A549 (cell line): ENCODE measurements at regions not wholly inside any gene's neighbourhood (a gene's known extent, or its start where the extent isn't known, plus 50 kb on each side); places are given as distances from the start of the nearest gene placed in this dataset.

ENCODE experiments used
- ATAC-seq, 2 experiments: fragments of 200-7000 bp in 1 of 2; fragments of >200 bp in 1 of 2; cut with Nextera tagmentation in 1 of 2; cut with Tn5 transposase in 1 of 2; 3 replicates each; pipeline versions ENCODE4 v1.8.0 to v1.9.1; 2018 to 2020; ENCODE audit warnings: mild to moderate bottlenecking in 1 of 2, moderate library complexity in 1 of 2
- CTCF ChIA-PET: fragments of 300-600 bp; sonication (Branson Sonifier 250); formaldehyde crosslinking; extraction: SDS; loops from one replicate; lab custom pipeline; 2021; ENCODE audit warnings: antibody characterized with exemption, inconsistent platforms; lab: Yijun Ruan, JAX
- POLR2A ChIA-PET: fragments of 350-600 bp; formaldehyde crosslinking; extraction: SDS; loops from one replicate; lab custom pipeline; 2021; ENCODE audit warnings: antibody characterized with exemption, inconsistent platforms; lab: Yijun Ruan, JAX
- DNase-seq, 2 experiments: peaks; one replicate each; pipeline versions ENCODE4 v3.0.0 to v3.0.0-alpha.2; 2011 to 2016; ENCODE audit warnings: low read depth in 1 of 2, low spot score in 1 of 2
- FAIRE-seq: peaks from 2 replicates; lab custom pipeline; 2011; peaks lifted over from hg19 to GRCh38; lab: Jason Lieb, UNC
- H3K27ac ChIP-seq, 2 experiments: fragments of >200 bp; sonication (Bioruptor Twin); formaldehyde crosslinking; 3 replicates each; pipeline ENCODE4 v1.5.1; 2016 to 2017
- H3K4me1 ChIP-seq: fragments of >200 bp; sonication (Bioruptor Twin); formaldehyde crosslinking; 3 replicates; pipeline ENCODE4 v1.6.1; 2016
- H3K4me2 ChIP-seq: fragments of >200 bp; sonication (Bioruptor Twin); formaldehyde crosslinking; 3 replicates; pipeline ENCODE4 v1.6.1; 2016
- H3K4me3 ChIP-seq: fragments of >200 bp; sonication (Bioruptor Twin); formaldehyde crosslinking; 3 replicates; pipeline ENCODE4 v1.5.1; 2016
- H3K9me3 ChIP-seq: fragments of >200 bp; sonication (Bioruptor Twin); formaldehyde crosslinking; 3 replicates; pipeline ENCODE4 v1.6.1; 2016
- EHF ChIP-seq: fragments of 250-450 bp; sonication (Bioruptor Pico); IDR thresholded peaks from 2 replicates; pipeline ENCODE4 v1.5.0; 2020; ENCODE audit warnings: mild to moderate bottlenecking
- ESRRA ChIP-seq: fragments of 150-350 bp; IDR thresholded peaks from 2 replicates; pipeline ENCODE4 v1.6.1; 2014; ENCODE audit warnings: mild to moderate bottlenecking, low read length, borderline replicate concordance
- FOSB ChIP-seq: fragments of 250-450 bp; sonication (Bioruptor Pico); IDR thresholded peaks from 2 replicates; pipeline ENCODE4 v1.5.0; 2020; ENCODE audit warnings: mild to moderate bottlenecking, moderate library complexity
- FOSL2 ChIP-seq, 2 experiments: fragments of 450-650 bp in 1 of 2; fragments of >200 bp in 1 of 2; sonication (Bioruptor Twin) in 1 of 2; formaldehyde crosslinking; IDR thresholded peaks; 2 replicates each; pipeline versions ENCODE4 v1.5.0 to v1.6.1; 2016 to 2020; ENCODE audit warnings: mild to moderate bottlenecking in 1 of 2, moderate library complexity in 1 of 2
- FOXS1 ChIP-seq: fragments of 250-450 bp; sonication (Bioruptor Pico); IDR thresholded peaks from 2 replicates; pipeline ENCODE4 v1.5.0; 2020; ENCODE audit warnings: mild to moderate bottlenecking, moderate library complexity
- HDAC2 ChIP-seq: fragments of 200-600 bp; sonication (generic); IDR thresholded peaks from 2 replicates; pipeline ENCODE4 v1.6.1; 2016
- KDM1A ChIP-seq: fragments of 200-600 bp; sonication (generic); IDR thresholded peaks from 2 replicates; pipeline ENCODE4 v1.6.1; 2016; ENCODE audit warnings: low read depth, mild to moderate bottlenecking
- MAZ ChIP-seq: fragments of 150-350 bp; IDR thresholded peaks from 2 replicates; pipeline ENCODE4 v1.6.1; 2014; ENCODE audit warnings: antibody characterized with exemption, low read depth, low read length, borderline replicate concordance
- NPAS2 ChIP-seq: fragments of 250-450 bp; sonication (Bioruptor Pico); IDR thresholded peaks from 2 replicates; pipeline ENCODE4 v1.8.0; 2022; ENCODE audit warnings: mild to moderate bottlenecking, moderate library complexity, borderline replicate concordance
- PHF8 ChIP-seq: fragments of 200-600 bp; sonication (generic); IDR thresholded peaks from 2 replicates; pipeline ENCODE4 v1.6.1; 2016; ENCODE audit warnings: low read depth, mild to moderate bottlenecking, antibody characterized with exemption, moderate library complexity, borderline replicate concordance
- RAD21 ChIP-seq, 2 experiments: fragments of >200 bp in 1 of 2; sonication (Bioruptor Twin) in 1 of 2; formaldehyde crosslinking in 1 of 2; IDR thresholded peaks in 1 of 2; conservative IDR thresholded peaks in 1 of 2; 2 replicates in 1 of 2; 3 replicates in 1 of 2; pipeline ENCODE4 v1.6.1; 2012 to 2018; ENCODE audit warnings: inconsistent platforms in 1 of 2
- RCOR1 ChIP-seq: fragments of 150-350 bp; IDR thresholded peaks from 2 replicates; pipeline ENCODE4 v1.6.1; 2014; ENCODE audit warnings: antibody characterized with exemption, low read length, low read depth
- RNF2 ChIP-seq: fragments of 200-600 bp; sonication (generic); IDR thresholded peaks from 2 replicates; pipeline ENCODE4 v1.6.1; 2016; ENCODE audit warnings: low read depth, mild to moderate bottlenecking, antibody characterized with exemption, moderate library complexity, borderline replicate concordance
- ZNF302 ChIP-seq: fragments of 250-450 bp; sonication (Bioruptor Pico); IDR thresholded peaks from 2 replicates; pipeline ENCODE4 v1.9.0; 2021; ENCODE audit warnings: inconsistent platforms, mild to moderate bottlenecking, moderate library complexity
- WGBS: methylation state at CpG from one replicate; pipeline ENCODE4 v1.1.6; 2017; ENCODE audit errors: missing lambda C conversion rate; 5-methylcytosine and 5-hydroxymethylcytosine counted together
- TF ChIP-seq, protein P1 (sequence below): fragments of >200 bp; sonication (Bioruptor Twin); formaldehyde crosslinking; IDR thresholded peaks from 3 replicates; pipeline ENCODE4 v1.6.1; 2016
- TF ChIP-seq, protein P2 (sequence below): IDR thresholded peaks from 2 replicates; pipeline ENCODE4 v1.6.1; 2012
- TF ChIP-seq, protein P3 (sequence below): IDR thresholded peaks from 2 replicates; pipeline ENCODE4 v1.6.1; 2012
- TF ChIP-seq, protein P4 (sequence below): fragments of 250-450 bp; sonication (Bioruptor Pico); IDR thresholded peaks from 2 replicates; pipeline ENCODE4 v1.5.0; 2020; ENCODE audit warnings: low read depth, mild to moderate bottlenecking, moderate library complexity
- TF ChIP-seq, protein P5 (sequence below): fragments of >200 bp; sonication (Bioruptor Twin); formaldehyde crosslinking; IDR thresholded peaks from 2 replicates; pipeline ENCODE4 v1.6.1; 2016
- TF ChIP-seq, protein P6 (sequence below): fragments of >200 bp; sonication (Bioruptor Twin); formaldehyde crosslinking; IDR thresholded peaks from 3 replicates; pipeline ENCODE4 v1.5.1; 2016
- TF ChIP-seq, protein P7 (sequence below): fragments of 200-600 bp; sonication (generic); IDR thresholded peaks from 2 replicates; pipeline ENCODE4 v1.6.1; 2016; ENCODE audit warnings: antibody characterized with exemption, mild to moderate bottlenecking, moderate library complexity

DNA sequence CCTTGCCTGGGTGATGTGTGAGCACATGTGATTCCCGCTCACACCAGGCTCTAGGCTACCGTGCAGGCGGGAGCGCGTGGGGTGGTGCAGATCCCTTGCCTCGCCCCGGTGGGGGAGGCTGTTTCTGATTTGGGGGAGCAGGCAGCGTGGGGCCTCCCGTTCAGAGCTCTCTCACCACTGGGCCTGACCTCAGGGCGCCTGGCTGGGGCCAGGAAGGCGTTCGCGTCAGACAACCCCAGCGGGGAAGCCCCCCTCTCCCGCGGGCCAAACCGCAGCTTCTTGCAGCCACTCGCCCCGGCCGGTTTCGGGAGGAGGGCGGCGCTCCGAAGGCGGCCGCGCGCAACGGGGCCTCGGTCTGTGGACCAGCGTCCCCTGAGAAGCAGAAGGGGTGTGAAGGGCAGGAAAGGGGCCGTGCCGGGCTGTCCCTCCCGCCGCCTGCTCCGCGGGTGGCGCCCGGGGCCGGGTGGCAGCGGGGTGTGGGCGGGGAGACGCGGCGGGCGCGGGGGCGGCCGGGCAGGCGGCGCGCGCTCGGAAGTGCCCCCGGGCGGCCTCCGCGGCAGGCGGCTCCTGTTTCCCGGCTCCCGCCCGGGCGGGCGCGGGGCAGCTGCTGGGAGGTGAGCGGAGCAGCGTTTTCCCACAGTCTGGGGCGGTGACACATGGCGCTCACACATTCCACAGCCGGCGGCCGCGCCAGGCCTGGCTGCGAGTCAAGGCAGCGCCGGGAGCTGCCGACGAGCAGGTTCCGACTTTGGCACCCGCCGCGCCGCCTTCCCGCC lies 65.1 kb upstream of the HES1 start (continued):
- TF ChIP-seq, protein P1, sequence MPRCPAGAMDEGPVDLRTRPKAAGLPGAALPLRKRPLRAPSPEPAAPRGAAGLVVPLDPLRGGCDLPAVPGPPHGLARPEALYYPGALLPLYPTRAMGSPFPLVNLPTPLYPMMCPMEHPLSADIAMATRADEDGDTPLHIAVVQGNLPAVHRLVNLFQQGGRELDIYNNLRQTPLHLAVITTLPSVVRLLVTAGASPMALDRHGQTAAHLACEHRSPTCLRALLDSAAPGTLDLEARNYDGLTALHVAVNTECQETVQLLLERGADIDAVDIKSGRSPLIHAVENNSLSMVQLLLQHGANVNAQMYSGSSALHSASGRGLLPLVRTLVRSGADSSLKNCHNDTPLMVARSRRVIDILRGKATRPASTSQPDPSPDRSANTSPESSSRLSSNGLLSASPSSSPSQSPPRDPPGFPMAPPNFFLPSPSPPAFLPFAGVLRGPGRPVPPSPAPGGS = no peak; the same call in 2 of the 3 replicates
- TF ChIP-seq EHF (peak; percentile 67; the same call in 1 of the 2 replicates), FOSB (CRISPR knock-in tag) (no peak)

DNA sequence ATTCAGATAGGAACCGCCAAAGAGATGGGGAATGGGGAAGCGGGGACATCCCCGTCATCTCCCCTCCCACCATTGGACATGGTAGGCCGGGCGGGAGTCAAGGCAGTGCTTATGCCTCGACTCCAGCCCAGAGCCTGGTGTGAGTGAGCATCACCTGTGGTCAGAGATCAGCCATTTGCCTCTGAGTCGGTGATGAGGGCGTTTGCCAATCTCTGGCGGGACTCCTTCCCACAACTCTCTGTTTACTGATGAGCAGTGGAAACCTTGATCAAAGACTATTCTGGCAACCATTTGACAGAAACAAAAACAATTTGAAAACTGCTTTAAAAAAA lies 63.9 kb upstream of the HES1 start:
- Histone ChIP-seq H3K4me1 (peaks cover 37% of the 10 kb centered on the region), H3K9me3 (0 out of 3 replicates have a peak, but pooled peaks cover 7% of the 10 kb centered on the region), H3K4me3 (no peak overlapping the region), H3K4me2 (no peak overlapping the region; the same call in 2 of the 3 replicates), H3K27ac (peak overlapping the region; percentile 97 to 98; a peak in 5 of 6 replicates)
- no peak for DNase-seq
- ATAC-seq = no peak
- CTCF ChIA-PET = interaction anchor here (0.8 to 1.9 kb wide), 5 partner anchors 10 to 244 kb away, joined by 3 to 4 read pairs (median 3); no protein-coding TSS in a partner anchor
- no peak for TF ChIP-seq MAZ
- no peak for TF ChIP-seq ESRRA
- WGBS = 96% methylated on average over 9 of the region's 9 CpGs
- FAIRE-seq = no peak
- POLR2A ChIA-PET = interaction anchor here (1.0 kb wide), 1 partner anchor 63 kb away, joined by 3 read pairs; no protein-coding TSS in a partner anchor

DNA sequence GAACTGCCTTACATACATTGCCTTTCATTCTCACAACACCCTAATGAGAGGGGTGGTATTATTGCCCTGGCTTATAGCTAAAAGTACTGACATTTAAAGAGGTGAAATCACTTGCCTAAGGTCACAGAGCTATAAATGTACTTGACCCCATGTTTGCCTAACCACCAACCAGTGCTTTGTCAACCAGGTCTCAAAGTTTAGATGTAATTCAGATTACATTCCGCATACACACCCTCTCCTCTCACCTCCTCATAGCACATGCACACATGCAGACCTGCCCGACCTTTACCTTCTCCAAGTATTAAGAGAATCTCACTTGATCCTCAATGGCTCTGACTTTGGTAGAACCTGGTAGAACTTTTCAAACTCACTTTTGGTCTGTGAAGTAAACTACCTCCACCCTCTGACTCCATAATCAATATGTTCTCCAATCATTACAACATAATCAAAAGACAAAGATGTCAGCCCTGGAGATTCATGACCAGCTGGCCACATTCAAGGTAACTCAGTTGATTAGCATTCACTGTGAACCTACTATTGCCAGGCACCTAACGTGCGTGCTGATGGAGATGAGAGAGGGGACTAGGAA lies 63.2 kb upstream of the HES1 start:
- H3K4me1 ChIP-seq = peaks cover 37% of the 10 kb centered on the region
- WGBS = 94% methylated on average over 4 of the region's 4 CpGs
- no peak overlapping the region for H3K4me2 ChIP-seq

More for the DNA sequence above, 63.2 kb upstream of the HES1 start:
- peak overlapping the region in 1 of 2 experiments; percentile 98; a peak in 2 of 6 replicates for H3K27ac ChIP-seq
- FAIRE-seq = no peak
- CTCF ChIA-PET = interaction anchor here (0.9 to 1.1 kb wide), 2 partner anchors 65 to 243 kb away, joined by 3 read pairs; no protein-coding TSS in a partner anchor
- ATAC-seq = no peak
- POLR2A ChIA-PET = interaction anchor here (0.8 to 1.0 kb wide), 2 partner anchors 62 to 70 kb away, joined by 3 read pairs; no protein-coding TSS in a partner anchor
- TF ChIP-seq FOXS1 (CRISPR knock-in tag) (no peak), ZNF302 (CRISPR knock-in tag) (no peak), NPAS2 (CRISPR knock-in tag) (no peak), KDM1A (no peak), RAD21 (conservative IDR thresholded peaks at IDR 0.05 in 1 of 2, IDR thresholded peaks at IDR 0.05 in 1 of 2) (no peak), FOSL2 (IDR thresholded peaks at IDR 0.05) (no peak), FOSL2 (CRISPR knock-in tag; IDR thresholded peaks at IDR 0.05) (no peak), HDAC2 (no peak), RNF2 (no peak), RCOR1 (no peak), PHF8 (no peak)
- TF ChIP-seq, protein P2, sequence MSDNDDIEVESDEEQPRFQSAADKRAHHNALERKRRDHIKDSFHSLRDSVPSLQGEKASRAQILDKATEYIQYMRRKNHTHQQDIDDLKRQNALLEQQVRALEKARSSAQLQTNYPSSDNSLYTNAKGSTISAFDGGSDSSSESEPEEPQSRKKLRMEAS = no peak
- TF ChIP-seq, protein P3, sequence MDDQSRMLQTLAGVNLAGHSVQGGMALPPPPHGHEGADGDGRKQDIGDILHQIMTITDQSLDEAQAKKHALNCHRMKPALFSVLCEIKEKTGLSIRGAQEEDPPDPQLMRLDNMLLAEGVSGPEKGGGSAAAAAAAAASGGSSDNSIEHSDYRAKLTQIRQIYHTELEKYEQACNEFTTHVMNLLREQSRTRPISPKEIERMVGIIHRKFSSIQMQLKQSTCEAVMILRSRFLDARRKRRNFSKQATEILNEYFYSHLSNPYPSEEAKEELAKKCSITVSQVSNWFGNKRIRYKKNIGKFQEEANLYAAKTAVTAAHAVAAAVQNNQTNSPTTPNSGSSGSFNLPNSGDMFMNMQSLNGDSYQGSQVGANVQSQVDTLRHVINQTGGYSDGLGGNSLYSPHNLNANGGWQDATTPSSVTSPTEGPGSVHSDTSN = no peak
- TF ChIP-seq, protein P4, sequence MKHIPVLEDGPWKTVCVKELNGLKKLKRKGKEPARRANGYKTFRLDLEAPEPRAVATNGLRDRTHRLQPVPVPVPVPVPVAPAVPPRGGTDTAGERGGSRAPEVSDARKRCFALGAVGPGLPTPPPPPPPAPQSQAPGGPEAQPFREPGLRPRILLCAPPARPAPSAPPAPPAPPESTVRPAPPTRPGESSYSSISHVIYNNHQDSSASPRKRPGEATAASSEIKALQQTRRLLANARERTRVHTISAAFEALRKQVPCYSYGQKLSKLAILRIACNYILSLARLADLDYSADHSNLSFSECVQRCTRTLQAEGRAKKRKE (CRISPR knock-in tag) = no peak
- TF ChIP-seq, protein P5, sequence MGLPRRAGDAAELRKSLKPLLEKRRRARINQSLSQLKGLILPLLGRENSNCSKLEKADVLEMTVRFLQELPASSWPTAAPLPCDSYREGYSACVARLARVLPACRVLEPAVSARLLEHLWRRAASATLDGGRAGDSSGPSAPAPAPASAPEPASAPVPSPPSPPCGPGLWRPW = no peak
- TF ChIP-seq, protein P6, sequence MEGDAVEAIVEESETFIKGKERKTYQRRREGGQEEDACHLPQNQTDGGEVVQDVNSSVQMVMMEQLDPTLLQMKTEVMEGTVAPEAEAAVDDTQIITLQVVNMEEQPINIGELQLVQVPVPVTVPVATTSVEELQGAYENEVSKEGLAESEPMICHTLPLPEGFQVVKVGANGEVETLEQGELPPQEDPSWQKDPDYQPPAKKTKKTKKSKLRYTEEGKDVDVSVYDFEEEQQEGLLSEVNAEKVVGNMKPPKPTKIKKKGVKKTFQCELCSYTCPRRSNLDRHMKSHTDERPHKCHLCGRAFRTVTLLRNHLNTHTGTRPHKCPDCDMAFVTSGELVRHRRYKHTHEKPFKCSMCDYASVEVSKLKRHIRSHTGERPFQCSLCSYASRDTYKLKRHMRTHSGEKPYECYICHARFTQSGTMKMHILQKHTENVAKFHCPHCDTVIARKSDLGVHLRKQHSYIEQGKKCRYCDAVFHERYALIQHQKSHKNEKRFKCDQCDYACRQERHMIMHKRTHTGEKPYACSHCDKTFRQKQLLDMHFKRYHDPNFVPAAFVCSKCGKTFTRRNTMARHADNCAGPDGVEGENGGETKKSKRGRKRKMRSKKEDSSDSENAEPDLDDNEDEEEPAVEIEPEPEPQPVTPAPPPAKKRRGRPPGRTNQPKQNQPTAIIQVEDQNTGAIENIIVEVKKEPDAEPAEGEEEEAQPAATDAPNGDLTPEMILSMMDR = no peak
- TF ChIP-seq, protein P7, sequence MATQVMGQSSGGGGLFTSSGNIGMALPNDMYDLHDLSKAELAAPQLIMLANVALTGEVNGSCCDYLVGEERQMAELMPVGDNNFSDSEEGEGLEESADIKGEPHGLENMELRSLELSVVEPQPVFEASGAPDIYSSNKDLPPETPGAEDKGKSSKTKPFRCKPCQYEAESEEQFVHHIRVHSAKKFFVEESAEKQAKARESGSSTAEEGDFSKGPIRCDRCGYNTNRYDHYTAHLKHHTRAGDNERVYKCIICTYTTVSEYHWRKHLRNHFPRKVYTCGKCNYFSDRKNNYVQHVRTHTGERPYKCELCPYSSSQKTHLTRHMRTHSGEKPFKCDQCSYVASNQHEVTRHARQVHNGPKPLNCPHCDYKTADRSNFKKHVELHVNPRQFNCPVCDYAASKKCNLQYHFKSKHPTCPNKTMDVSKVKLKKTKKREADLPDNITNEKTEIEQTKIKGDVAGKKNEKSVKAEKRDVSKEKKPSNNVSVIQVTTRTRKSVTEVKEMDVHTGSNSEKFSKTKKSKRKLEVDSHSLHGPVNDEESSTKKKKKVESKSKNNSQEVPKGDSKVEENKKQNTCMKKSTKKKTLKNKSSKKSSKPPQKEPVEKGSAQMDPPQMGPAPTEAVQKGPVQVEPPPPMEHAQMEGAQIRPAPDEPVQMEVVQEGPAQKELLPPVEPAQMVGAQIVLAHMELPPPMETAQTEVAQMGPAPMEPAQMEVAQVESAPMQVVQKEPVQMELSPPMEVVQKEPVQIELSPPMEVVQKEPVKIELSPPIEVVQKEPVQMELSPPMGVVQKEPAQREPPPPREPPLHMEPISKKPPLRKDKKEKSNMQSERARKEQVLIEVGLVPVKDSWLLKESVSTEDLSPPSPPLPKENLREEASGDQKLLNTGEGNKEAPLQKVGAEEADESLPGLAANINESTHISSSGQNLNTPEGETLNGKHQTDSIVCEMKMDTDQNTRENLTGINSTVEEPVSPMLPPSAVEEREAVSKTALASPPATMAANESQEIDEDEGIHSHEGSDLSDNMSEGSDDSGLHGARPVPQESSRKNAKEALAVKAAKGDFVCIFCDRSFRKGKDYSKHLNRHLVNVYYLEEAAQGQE = no peak
- TF ChIP-seq, all 56 proteins: peak for 0
- Histone ChIP-seq H3K4me3 (no peak overlapping the region), H3K9me3 (0 out of 3 replicates have a peak, but pooled peaks cover 1% of the 10 kb centered on the region)
- no peak for DNase-seq
